GM23248 (cell line): ENCODE measurements at regions not wholly inside any gene's neighbourhood (a gene's known extent, or its start where the extent isn't known, plus 50 kb on each side); places are given as distances from the start of the nearest gene placed in this dataset.

ENCODE experiments used
- EZH2 ChIP-seq: fragments of 200-600 bp; sonication (generic); IDR thresholded peaks from 2 replicates; pipeline ENCODE4 v1.6.1; 2018; ENCODE audit warnings: antibody characterized with exemption, mild to moderate bottlenecking; ENCODE audit not compliant: insufficient read depth, poor library complexity, severe bottlenecking
- EZH2phosphoT487 ChIP-seq: fragments of 200-600 bp; sonication (generic); IDR thresholded peaks from 2 replicates; pipeline ENCODE4 v1.6.1; 2018; ENCODE audit warnings: antibody characterized with exemption, moderate library complexity, mild to moderate bottlenecking, low read depth; ENCODE audit not compliant: insufficient read depth

GRCh38 chr6:168383062-168383854 is 57.7 kb upstream of the SMOC2 start:
- no peak for TF ChIP-seq EZH2
- no peak for TF ChIP-seq EZH2phosphoT487
